CD14-positive monocyte (primary cell): ENCODE measurements at regions not wholly inside any gene's neighbourhood (a gene's known extent, or its start where the extent isn't known, plus 50 kb on each side); places are given as distances from the start of the nearest gene placed in this dataset.
A peak's percentile ranks its signal among the peaks of the same experiment; 100 is the strongest.

Experiments
- DNase-seq, 3 donors: peaks; one replicate each; pipeline ENCODE4 v3.0.0-alpha.2; 2011 to 2022
- H2AFZ ChIP-seq: 2 replicates; pipeline ENCODE4 v1.6.0; 2012; ENCODE audit warnings: mild to moderate bottlenecking, low read depth, low read length, inconsistent platforms; ENCODE audit not compliant: insufficient read depth, poor library complexity, severe bottlenecking
- H3K27ac ChIP-seq, 2 donors: 1 replicate in 1 of 2; 2 replicates in 1 of 2; pipeline ENCODE4 v1.5.1; 2012 to 2013; ENCODE audit warnings: low read length in 2 of 2, control low read depth in 1 of 2, inconsistent platforms in 1 of 2, low read depth in 1 of 2, mild to moderate bottlenecking in 1 of 2
- H3K27me3 ChIP-seq, 2 donors: one replicate each; pipeline versions ENCODE4 v1.6.0 to v1.6.1; 2011 to 2013; ENCODE audit warnings: low read length in 2 of 2; ENCODE audit not compliant: control insufficient read depth in 2 of 2, insufficient read depth in 2 of 2
- H3K36me3 ChIP-seq, 2 donors: replicated peaks in 1 of 2; 1 replicate in 1 of 2; 2 replicates in 1 of 2; pipeline versions ENCODE4 v1.5.1 to v1.6.1; 2012 to 2013; ENCODE audit warnings: low read length in 2 of 2, control low read depth in 1 of 2, inconsistent platforms in 1 of 2, mild to moderate bottlenecking in 1 of 2; ENCODE audit not compliant: insufficient read depth in 2 of 2, control insufficient read depth in 1 of 2
- H3K4me1 ChIP-seq, 2 donors: 1 replicate in 1 of 2; 2 replicates in 1 of 2; pipeline versions ENCODE4 v1.5.1 to v1.6.1; 2012 to 2013; ENCODE audit warnings: low read length in 2 of 2, control low read depth in 1 of 2, inconsistent platforms in 1 of 2, mild to moderate bottlenecking in 1 of 2, moderate library complexity in 1 of 2; ENCODE audit not compliant: insufficient read depth in 2 of 2, control insufficient read depth in 1 of 2
- H3K4me2 ChIP-seq: replicated peaks from 2 replicates; pipeline ENCODE3; 2012; ENCODE audit warnings: low read length, moderate library complexity, mild to moderate bottlenecking; ENCODE audit not compliant: poor library complexity, severe bottlenecking; ENCODE audit errors: extremely low read depth
- H3K4me3 ChIP-seq, 3 experiments: fragments of 200-600 bp in 1 of 3; sonication (generic) in 1 of 3; replicated peaks in 1 of 3; 1 replicate in 2 of 3; 2 replicates in 1 of 3; pipeline ENCODE4 v1.5.1; 2011 to 2013; ENCODE audit warnings: low read length in 3 of 3, mild to moderate bottlenecking in 3 of 3, control low read depth in 2 of 3, low read depth in 2 of 3, inconsistent platforms in 1 of 3, moderate library complexity in 1 of 3
- H3K79me2 ChIP-seq: 2 replicates; pipeline ENCODE4 v1.6.0; 2012; ENCODE audit warnings: mild to moderate bottlenecking, control low read depth, inconsistent platforms, low read length, moderate library complexity; ENCODE audit not compliant: insufficient read depth
- H3K9ac ChIP-seq: 2 replicates; pipeline ENCODE4 v1.6.0; 2017; ENCODE audit warnings: low read length, mild to moderate bottlenecking; ENCODE audit not compliant: insufficient read depth, poor library complexity, severe bottlenecking
- H3K9me3 ChIP-seq, 2 donors: replicated peaks in 1 of 2; 1 replicate in 1 of 2; 2 replicates in 1 of 2; pipeline versions ENCODE4 v1.5.1 to v1.6.1; 2012 to 2013; ENCODE audit warnings: low read length in 2 of 2, control low read depth in 1 of 2; ENCODE audit not compliant: control insufficient read depth in 1 of 2, insufficient read depth in 1 of 2
- H4K20me1 ChIP-seq: 2 replicates; pipeline ENCODE4 v1.6.0; 2012; ENCODE audit warnings: mild to moderate bottlenecking, low read length, control low read depth, moderate library complexity; ENCODE audit not compliant: insufficient read depth
- H3K27ac Mint-ChIP-seq, 7 donors: one replicate each; pipeline ENCODE4 v1.8.0; 2020; ENCODE audit warnings: mild to moderate bottlenecking in 7 of 7, mixed read lengths in 7 of 7, moderate library complexity in 6 of 7, inconsistent platforms in 2 of 7
- H3K27me3 Mint-ChIP-seq, 3 donors: one replicate each; pipeline ENCODE4 v1.8.0; 2021 to 2022; ENCODE audit warnings: low read depth in 3 of 3, mild to moderate bottlenecking in 3 of 3, mixed read lengths in 3 of 3, moderate library complexity in 3 of 3, inconsistent platforms in 1 of 3
- H3K36me3 Mint-ChIP-seq, 2 donors: one replicate each; pipeline ENCODE4 v1.8.0; 2020; ENCODE audit warnings: mixed read lengths in 2 of 2, inconsistent platforms in 1 of 2, mild to moderate bottlenecking in 1 of 2
- H3K4me1 Mint-ChIP-seq: one replicate; pipeline ENCODE4 v1.8.0; 2020; ENCODE audit warnings: mild to moderate bottlenecking, mixed read lengths
- H3K4me3 Mint-ChIP-seq, 2 donors: one replicate each; pipeline ENCODE4 v1.8.0; 2020; ENCODE audit warnings: mild to moderate bottlenecking in 2 of 2, mixed read lengths in 2 of 2, moderate library complexity in 1 of 2
- H3K9me3 Mint-ChIP-seq, 7 donors: one replicate each; pipeline ENCODE4 v1.8.0; 2020 to 2022; ENCODE audit warnings: mixed read lengths in 7 of 7, mild to moderate bottlenecking in 6 of 7, moderate library complexity in 6 of 7, inconsistent platforms in 2 of 7
- CTCF ChIP-seq: fragments of 200-600 bp; IDR thresholded peaks from one replicate; pipeline ENCODE4 v1.8.0; 2022; ENCODE audit warnings: antibody characterized with exemption, mild to moderate bottlenecking
- WGBS: methylation state at CpG from one replicate; pipeline ENCODE4 v1.1.5; 2013; ENCODE audit warnings: missing lambda C conversion rate; ENCODE audit not compliant: insufficient coverage; 5-methylcytosine and 5-hydroxymethylcytosine counted together
- intact Hi-C, 2 donors: fragments of 100-400 bp; cut with micrococcal nuclease; formaldehyde crosslinking; loops; one replicate each; pipeline versions ENCODE4 v1.15.0 to v1.15.1; 2023

- Mint-ChIP-seq H3K4me1 (no peaks in the 10 kb centered on the region), H3K9me3 (peaks cover 0 to 5% (median 0%) of the 10 kb centered on the region in 7 donors), H3K36me3 (no peaks in the 10 kb centered on the region), H3K27me3 (peaks cover 0 to 7% (median 2%) of the 10 kb centered on the region in 3 donors), H3K4me3 (no peak overlapping the region), H3K27ac (peak overlapping the region in 1 of 7 donors; percentile 10)
- H3K4me3 ChIP-seq: no peak overlapping the region
- DNase-seq: no peak
- H3K27ac ChIP-seq: no peak overlapping the region
- intact Hi-C loops: no loop called here
- WGBS: 83% methylated on average over 2 of the region's 5 CpGs
- H3K4me1 ChIP-seq: no peaks in the 10 kb centered on the region
- H2AFZ ChIP-seq: no peak overlapping the region
- no peaks in the 10 kb centered on the region for H3K9me3 ChIP-seq
- no peak overlapping the region for H3K4me2 ChIP-seq
- H4K20me1 ChIP-seq: no peaks in the 10 kb centered on the region
- no peaks in the 10 kb centered on the region for H3K79me2 ChIP-seq
- H3K36me3 ChIP-seq: no peaks in the 10 kb centered on the region
- H3K9ac ChIP-seq: no peak overlapping the region
- H3K27me3 ChIP-seq: no peaks in the 10 kb centered on the region
- no peak for TF ChIP-seq CTCF
Measured at GRCh38 chr2:129010262-129010661, 691.6 kb upstream of the HS6ST1 start.

- Histone ChIP-seq H3K4me3 (no peak overlapping the region), H3K9me3 (no peaks in the 10 kb centered on the region), H3K9ac (no peak overlapping the region), H2AFZ (no peak overlapping the region), H3K4me2 (no peak overlapping the region), H3K4me1 (no peaks in the 10 kb centered on the region), H3K27me3 (no peaks in the 10 kb centered on the region), H4K20me1 (no peaks in the 10 kb centered on the region), H3K79me2 (no peaks in the 10 kb centered on the region), H3K36me3 (no peaks in the 10 kb centered on the region), H3K27ac (no peak overlapping the region)
- DNase-seq: no peak
- Mint-ChIP-seq H3K4me3 (no peak overlapping the region), H3K4me1 (no peaks in the 10 kb centered on the region), H3K9me3 (peaks cover 0 to 3% (median 0%) of the 10 kb centered on the region in 7 donors), H3K27ac (no peak overlapping the region), H3K27me3 (peaks cover 0 to 4% (median 2%) of the 10 kb centered on the region in 3 donors), H3K36me3 (no peaks in the 10 kb centered on the region)
- WGBS: 57% methylated on average over 6 of the region's 9 CpGs
- intact Hi-C loops: no loop called here
- no peak for TF ChIP-seq CTCF
Measured at GRCh38 chr2:129011466-129012061, 692.9 kb upstream of the HS6ST1 start.
